Panc1 (cell line): ENCODE measurements at regions not wholly inside any gene's neighbourhood (a gene's known extent, or its start where the extent isn't known, plus 50 kb on each side); places are given as distances from the start of the nearest gene placed in this dataset.

Experiments
- CTCF ChIP-seq: fragments of 450-650 bp; IDR thresholded peaks from 2 replicates; pipeline ENCODE4 v1.5.1; 2017; ENCODE audit warnings: mild to moderate bottlenecking
- POLR2AphosphoS5 ChIP-seq: IDR thresholded peaks from 2 replicates; pipeline ENCODE4 v1.6.1; 2012; ENCODE audit warnings: mild to moderate bottlenecking, low read depth, low read length, moderate library complexity
- REST ChIP-seq, 2 experiments: IDR thresholded peaks; 2 replicates each; pipeline ENCODE4 v1.6.1; 2011 to 2012; ENCODE audit warnings: low read depth in 2 of 2, control low read depth in 1 of 2, low read length in 1 of 2, mild to moderate bottlenecking in 1 of 2, moderate library complexity in 1 of 2; ENCODE audit not compliant: insufficient read depth in 1 of 2
- SIN3A ChIP-seq: IDR thresholded peaks from 2 replicates; pipeline ENCODE4 v1.6.1; 2012; ENCODE audit warnings: low read depth, mild to moderate bottlenecking, low read length, moderate library complexity, borderline replicate concordance; ENCODE audit not compliant: insufficient read depth

- TF ChIP-seq CTCF (no peak), REST (IDR thresholded peaks at IDR 0.05; ENCODE audit: insufficient read depth in 1 of 2, low read depth in 2 of 2, low read length in 1 of 2) (no peak), SIN3A (no peak), POLR2AphosphoS5 (no peak)
These were observed 122.0 kb downstream of the BOD1 start for GRCh38 chr5:173494446-173494845.
